ENCODE measurements at regions not wholly inside any gene's neighbourhood (a gene's known extent, or its start where the extent isn't known, plus 50 kb on each side); places are given as distances from the start of the nearest gene placed in this dataset.

GRCh38 chr9:28234133-28234893 is 661.0 kb upstream of the C9orf72 start:
- no peak for DNase-seq

GRCh38 chr9:28234894-28235277 is 661.6 kb upstream of the C9orf72 start:
- DNase-seq = no peak

- DNase-seq = no peak
Measured at GRCh38 chr9:28249424-28249823, 676.1 kb upstream of the C9orf72 start.

GRCh38 chr9:28255174-28255573 is 681.9 kb upstream of the C9orf72 start:
- no peak for DNase-seq

GRCh38 chr9:28260330-28260729 is 687.0 kb upstream of the C9orf72 start:
- DNase-seq = no peak

GRCh38 chr9:28264368-28264767 is 691.1 kb upstream of the C9orf72 start:
- DNase-seq = no peak

GRCh38 chr9:28267351-28267750 is 694.1 kb upstream of the C9orf72 start:
- DNase-seq = no peak

GRCh38 chr9:28270156-28270555 is 696.9 kb upstream of the C9orf72 start:
- no peak for DNase-seq

GRCh38 chr9:28272127-28272526 is 698.8 kb upstream of the C9orf72 start:
- DNase-seq = no peak

- no peak for DNase-seq
Measured at GRCh38 chr9:28287455-28287854, 714.2 kb upstream of the C9orf72 start.

GRCh38 chr9:28289746-28290145 is 716.5 kb upstream of the C9orf72 start:
- no peak for DNase-seq

GRCh38 chr9:28293369-28294090 is 720.2 kb upstream of the C9orf72 start:
- DNase-seq = no peak

GRCh38 chr9:28301281-28301680 is 728.0 kb upstream of the C9orf72 start:
- DNase-seq = no peak

GRCh38 chr9:28317745-28318144 is 744.5 kb upstream of the C9orf72 start:
- DNase-seq = no peak

GRCh38 chr9:28318515-28318914 is 745.2 kb upstream of the C9orf72 start:
- no peak for DNase-seq

- no peak for DNase-seq
Measured at GRCh38 chr9:28319981-28320380, 746.7 kb upstream of the C9orf72 start.

GRCh38 chr9:28320616-28321015 is 747.3 kb upstream of the C9orf72 start:
- DNase-seq = no peak

GRCh38 chr9:28329323-28329722 is 756.0 kb upstream of the C9orf72 start:
- DNase-seq = no peak

GRCh38 chr9:28332648-28333047 is 759.4 kb upstream of the C9orf72 start:
- no peak for DNase-seq

- no peak for DNase-seq
Measured at GRCh38 chr9:28341913-28342312, 768.6 kb upstream of the C9orf72 start.

- no peak for DNase-seq
Measured at GRCh38 chr9:28342815-28343338, 769.6 kb upstream of the C9orf72 start.

- no peak for DNase-seq
Measured at GRCh38 chr9:28363151-28363562, 789.9 kb upstream of the C9orf72 start.

- DNase-seq = no peak
Measured at GRCh38 chr9:28365020-28365640, 791.8 kb upstream of the C9orf72 start.

- no peak for DNase-seq
Measured at GRCh38 chr9:28365728-28366127, 792.4 kb upstream of the C9orf72 start.

Measured in T-helper 9 cell (primary cell).